PFSK-1 (cell line): ENCODE measurements at regions not wholly inside any gene's neighbourhood (a gene's known extent, or its start where the extent isn't known, plus 50 kb on each side); places are given as distances from the start of the nearest gene placed in this dataset.

ENCODE experiments used
- FOXP2 ChIP-seq: optimal IDR thresholded peaks from 2 replicates; pipeline ENCODE3; 2011; ENCODE audit warnings: borderline replicate concordance, control low read depth, inconsistent platforms; ENCODE audit not compliant: insufficient read depth; ENCODE audit errors: extremely low read length, extremely low read depth
- POLR2AphosphoS5 ChIP-seq: IDR thresholded peaks from 2 replicates; pipeline ENCODE4 v1.6.1; 2012; ENCODE audit warnings: low read depth, mild to moderate bottlenecking, control low read depth, low read length, moderate library complexity
- SIN3A ChIP-seq: IDR thresholded peaks from 2 replicates; pipeline ENCODE4 v1.6.1; 2012; ENCODE audit warnings: mild to moderate bottlenecking, low read length, moderate library complexity, borderline replicate concordance; ENCODE audit not compliant: insufficient read depth
- TAF1 ChIP-seq: IDR thresholded peaks from 2 replicates; pipeline ENCODE4 v1.6.1; 2012; ENCODE audit warnings: low read length, control low read depth, borderline replicate concordance; ENCODE audit not compliant: insufficient read depth
- TF ChIP-seq, protein P1 (sequence below), 2 experiments: IDR thresholded peaks; 2 replicates each; pipeline versions ENCODE4 v1.6.1 to v1.8.0; 2011 to 2012; ENCODE audit warnings: low read depth in 2 of 2, low read length in 2 of 2, control low read depth in 1 of 2, inconsistent platforms in 1 of 2, mild to moderate bottlenecking in 1 of 2, moderate library complexity in 1 of 2; ENCODE audit not compliant: insufficient read depth in 1 of 2

- TF ChIP-seq SIN3A (no peak), POLR2AphosphoS5 (no peak), TAF1 (no peak), FOXP2 (no peak)
- TF ChIP-seq, protein P1, sequence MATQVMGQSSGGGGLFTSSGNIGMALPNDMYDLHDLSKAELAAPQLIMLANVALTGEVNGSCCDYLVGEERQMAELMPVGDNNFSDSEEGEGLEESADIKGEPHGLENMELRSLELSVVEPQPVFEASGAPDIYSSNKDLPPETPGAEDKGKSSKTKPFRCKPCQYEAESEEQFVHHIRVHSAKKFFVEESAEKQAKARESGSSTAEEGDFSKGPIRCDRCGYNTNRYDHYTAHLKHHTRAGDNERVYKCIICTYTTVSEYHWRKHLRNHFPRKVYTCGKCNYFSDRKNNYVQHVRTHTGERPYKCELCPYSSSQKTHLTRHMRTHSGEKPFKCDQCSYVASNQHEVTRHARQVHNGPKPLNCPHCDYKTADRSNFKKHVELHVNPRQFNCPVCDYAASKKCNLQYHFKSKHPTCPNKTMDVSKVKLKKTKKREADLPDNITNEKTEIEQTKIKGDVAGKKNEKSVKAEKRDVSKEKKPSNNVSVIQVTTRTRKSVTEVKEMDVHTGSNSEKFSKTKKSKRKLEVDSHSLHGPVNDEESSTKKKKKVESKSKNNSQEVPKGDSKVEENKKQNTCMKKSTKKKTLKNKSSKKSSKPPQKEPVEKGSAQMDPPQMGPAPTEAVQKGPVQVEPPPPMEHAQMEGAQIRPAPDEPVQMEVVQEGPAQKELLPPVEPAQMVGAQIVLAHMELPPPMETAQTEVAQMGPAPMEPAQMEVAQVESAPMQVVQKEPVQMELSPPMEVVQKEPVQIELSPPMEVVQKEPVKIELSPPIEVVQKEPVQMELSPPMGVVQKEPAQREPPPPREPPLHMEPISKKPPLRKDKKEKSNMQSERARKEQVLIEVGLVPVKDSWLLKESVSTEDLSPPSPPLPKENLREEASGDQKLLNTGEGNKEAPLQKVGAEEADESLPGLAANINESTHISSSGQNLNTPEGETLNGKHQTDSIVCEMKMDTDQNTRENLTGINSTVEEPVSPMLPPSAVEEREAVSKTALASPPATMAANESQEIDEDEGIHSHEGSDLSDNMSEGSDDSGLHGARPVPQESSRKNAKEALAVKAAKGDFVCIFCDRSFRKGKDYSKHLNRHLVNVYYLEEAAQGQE (IDR thresholded peaks at IDR 0.05; ENCODE audit: insufficient read depth in 1 of 2, low read depth in 2 of 2, low read length in 2 of 2) = no peak
Observed at GRCh38 chr6:148044261-148044751, 298.3 kb upstream of the SASH1 start.

DNA sequence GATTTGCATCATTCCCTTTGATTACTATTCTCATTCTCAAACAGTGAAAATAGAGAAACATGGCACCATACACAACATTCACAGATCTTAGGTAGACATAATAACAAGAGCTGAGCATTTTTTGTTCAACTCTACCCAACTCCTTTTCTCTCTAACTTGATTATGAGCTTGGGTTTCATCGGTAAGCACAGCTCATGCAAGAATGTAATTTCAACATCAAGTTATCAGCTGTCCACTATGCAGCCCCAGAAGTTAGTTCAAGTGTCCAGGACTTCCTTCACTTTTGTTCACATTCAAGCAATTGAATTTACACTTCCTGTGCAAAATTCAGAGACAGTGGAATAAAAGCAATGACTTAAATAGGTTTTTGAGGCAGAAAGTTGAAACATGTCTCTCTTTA is 297.7 kb upstream of the SASH1 start:
- TF ChIP-seq SIN3A (no peak), FOXP2 (no peak), POLR2AphosphoS5 (no peak), TAF1 (no peak)
- TF ChIP-seq, protein P1 (IDR thresholded peaks at IDR 0.05; ENCODE audit: insufficient read depth in 1 of 2, low read depth in 2 of 2, low read length in 2 of 2) = no peak

DNA sequence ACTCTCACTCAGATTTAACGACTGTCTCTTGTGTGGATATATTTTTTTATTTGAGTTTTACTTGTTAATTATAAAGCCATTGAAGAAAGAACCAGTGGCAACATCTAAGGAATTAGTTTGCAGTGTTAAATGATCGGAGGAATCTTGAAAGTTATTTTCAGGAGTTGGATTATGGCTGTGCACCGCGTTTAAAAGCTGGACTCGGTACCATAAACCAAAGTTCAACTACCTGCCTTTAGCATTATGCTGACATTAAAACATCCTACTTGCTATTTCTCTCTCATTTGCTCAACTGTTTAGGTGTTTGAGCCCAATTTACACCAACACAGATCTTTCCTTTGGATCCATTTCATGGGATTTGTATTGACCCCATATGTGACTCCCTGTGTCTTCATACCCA is 289.4 kb upstream of the SASH1 start:
- TF ChIP-seq, protein P1 (IDR thresholded peaks at IDR 0.05; ENCODE audit: insufficient read depth in 1 of 2, low read depth in 2 of 2, low read length in 2 of 2) = no peak
- no peak for TF ChIP-seq POLR2AphosphoS5
- no peak for TF ChIP-seq SIN3A
- TF ChIP-seq TAF1 = no peak
- TF ChIP-seq FOXP2 = no peak

DNA sequence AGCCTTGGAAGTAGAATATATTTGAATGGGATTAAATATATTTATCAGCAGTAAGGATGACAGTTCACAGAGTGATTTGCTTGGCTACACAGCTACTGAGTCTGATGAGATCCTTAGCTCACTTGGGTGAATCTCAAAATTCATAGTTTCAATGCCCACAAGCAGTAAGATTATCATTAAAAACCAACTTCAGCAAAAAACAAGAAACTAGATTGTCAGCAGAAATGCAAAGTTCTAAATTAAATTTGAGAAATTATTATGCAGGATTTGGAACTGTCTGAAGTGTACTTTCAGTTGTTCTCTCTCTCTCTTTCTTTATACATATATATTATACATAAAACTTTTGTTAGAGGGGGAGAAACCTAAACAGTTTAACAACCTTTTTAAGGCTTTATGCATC is 288.8 kb upstream of the SASH1 start:
- TF ChIP-seq, protein P1 (IDR thresholded peaks at IDR 0.05; ENCODE audit: insufficient read depth in 1 of 2, low read depth in 2 of 2, low read length in 2 of 2) = no peak
- TF ChIP-seq TAF1 = no peak

DNA sequence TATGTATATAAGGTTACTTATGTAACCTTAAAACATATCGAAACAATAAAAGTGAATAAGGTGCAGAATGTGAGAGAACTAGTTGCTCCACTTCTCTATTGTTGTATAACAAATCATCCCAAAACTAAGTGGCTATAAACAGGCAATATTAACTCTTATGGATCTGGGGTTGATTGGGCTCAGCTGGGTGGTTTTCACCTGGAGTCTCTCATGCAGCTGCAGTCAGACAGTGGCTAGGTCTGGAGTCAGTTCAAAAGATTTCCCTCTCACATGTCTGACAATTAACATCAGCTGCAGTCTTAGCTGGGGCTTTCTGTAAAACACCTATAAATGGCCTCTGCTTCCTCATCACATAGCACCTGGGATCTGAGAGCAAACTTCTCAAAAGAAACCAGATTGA is 288.4 kb upstream of the SASH1 start:
- TF ChIP-seq TAF1 = no peak
- TF ChIP-seq POLR2AphosphoS5 = no peak
- no peak for TF ChIP-seq SIN3A
- no peak for TF ChIP-seq FOXP2
- TF ChIP-seq, protein P1 (IDR thresholded peaks at IDR 0.05; ENCODE audit: insufficient read depth in 1 of 2, low read depth in 2 of 2, low read length in 2 of 2) = no peak
